Sigmoid colon (tissue), 4 donors: ENCODE measurements at regions not wholly inside any gene's neighbourhood (a gene's known extent, or its start where the extent isn't known, plus 50 kb on each side); places are given as distances from the start of the nearest gene placed in this dataset.

Experiments
- CTCF ChIP-seq, 4 experiments: fragments of 450-650 bp in 3 of 4; fragments of 200-600 bp in 1 of 4; IDR thresholded peaks; one replicate each; pipeline ENCODE4 v1.5.1; 2016 to 2019; ENCODE audit warnings: antibody characterized with exemption in 4 of 4, mild to moderate bottlenecking in 3 of 4, moderate library complexity in 2 of 4
- POLR2A ChIP-seq, 2 donors: fragments of 450-650 bp; IDR thresholded peaks; one replicate each; pipeline ENCODE4 v1.6.1; 2016; ENCODE audit warnings: antibody characterized with exemption in 2 of 2, mild to moderate bottlenecking in 2 of 2, moderate library complexity in 2 of 2
- POLR2AphosphoS5 ChIP-seq, 4 donors: sonication (generic); formaldehyde crosslinking; IDR thresholded peaks; one replicate each; pipeline ENCODE4 v1.6.1; 2017; ENCODE audit warnings: antibody characterized with exemption in 4 of 4

DNA sequence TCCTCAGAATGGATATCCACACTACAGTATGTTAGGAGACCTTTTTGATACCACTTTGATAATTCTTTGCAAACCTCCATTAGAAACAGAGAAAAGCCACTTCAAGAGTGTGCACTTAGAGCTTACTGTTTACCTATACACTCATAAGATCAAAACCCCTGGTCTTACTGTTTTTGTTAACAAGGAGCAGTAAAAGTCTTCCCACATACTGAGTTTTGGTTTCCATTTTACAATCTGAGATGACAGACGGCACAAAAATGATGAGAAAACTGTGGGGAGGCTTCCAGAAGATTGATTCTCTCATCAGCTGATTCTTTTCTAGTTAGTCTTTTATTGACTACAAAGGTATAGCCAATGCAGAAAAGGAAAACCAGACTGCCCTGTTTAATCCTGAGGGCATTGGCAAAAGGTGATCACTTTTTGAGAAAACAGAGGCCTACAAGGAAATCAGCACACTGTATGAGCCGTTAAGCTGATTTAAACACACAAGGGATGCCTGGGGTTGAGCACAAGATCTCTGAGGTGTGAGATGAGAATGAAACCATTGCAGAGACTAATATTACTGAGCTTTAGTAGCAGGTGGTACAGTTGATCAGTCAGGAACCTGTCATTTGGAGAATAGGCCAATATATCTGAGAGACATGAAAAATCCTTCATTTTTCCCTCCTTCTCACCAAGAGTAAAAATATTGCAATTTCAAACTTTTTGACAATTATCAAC, 368.6 kb downstream of the GRB14 start:
- TF ChIP-seq CTCF (IDR thresholded peaks at IDR 0.05) (no peak), POLR2A (IDR thresholded peaks at IDR 0.05) (no peak), POLR2AphosphoS5 (IDR thresholded peaks at IDR 0.05) (no peak)
